Loucy (cell line): ENCODE measurements at regions not wholly inside any gene's neighbourhood (a gene's known extent, or its start where the extent isn't known, plus 50 kb on each side); places are given as distances from the start of the nearest gene placed in this dataset.
"Not testable (repeated sequence)": the region's sequence is repeated elsewhere in the genome, so short reads cannot be mapped to it uniquely, and the experiment has no call there.

Experiments
- H2AFZ ChIP-seq: fragments of 200-600 bp; sonication (generic); 2 replicates; pipeline ENCODE4 v1.6.0; 2016; ENCODE audit warnings: antibody characterized with exemption, mild to moderate bottlenecking, low read length, moderate library complexity
- H3F3A ChIP-seq: fragments of 200-600 bp; 2 replicates; pipeline ENCODE4 v1.6.0; 2016; ENCODE audit warnings: antibody characterized with exemption, low read depth, mild to moderate bottlenecking
- H3K27me3 ChIP-seq: fragments of 200-600 bp; sonication (generic); 2 replicates; pipeline ENCODE4 v1.6.1; 2014; ENCODE audit warnings: low read length, mild to moderate bottlenecking; ENCODE audit not compliant: insufficient read depth, poor library complexity, severe bottlenecking
- H3K36me3 ChIP-seq: fragments of 200-600 bp; sonication (generic); 2 replicates; pipeline ENCODE4 v1.6.1; 2016; ENCODE audit warnings: low read length; ENCODE audit not compliant: insufficient read depth
- H3K4me1 ChIP-seq: fragments of 200-600 bp; sonication (generic); 2 replicates; pipeline ENCODE4 v1.5.1; 2014; ENCODE audit warnings: low read length, mild to moderate bottlenecking; ENCODE audit not compliant: insufficient read depth, poor library complexity, severe bottlenecking
- H3K4me2 ChIP-seq: fragments of 200-600 bp; sonication (generic); 2 replicates; pipeline ENCODE4 v1.6.0; 2014; ENCODE audit warnings: antibody characterized with exemption, low read length, low read depth, mild to moderate bottlenecking; ENCODE audit not compliant: poor library complexity, severe bottlenecking
- H3K4me3 ChIP-seq: fragments of 200-600 bp; sonication (generic); 2 replicates; pipeline ENCODE4 v1.5.1; 2014; ENCODE audit warnings: low read length, mild to moderate bottlenecking, mixed read lengths; ENCODE audit not compliant: poor library complexity, severe bottlenecking
- H3K79me2 ChIP-seq: fragments of 200-600 bp; sonication (generic); 2 replicates; pipeline ENCODE4 v1.6.1; 2014; ENCODE audit warnings: low read length; ENCODE audit not compliant: insufficient read depth
- H3K9ac ChIP-seq: fragments of 200-600 bp; sonication (generic); 2 replicates; pipeline ENCODE4 v1.6.0; 2014; ENCODE audit warnings: mild to moderate bottlenecking, low read depth, low read length, moderate library complexity; ENCODE audit not compliant: poor library complexity, severe bottlenecking
- H3K9me2 ChIP-seq: fragments of 200-600 bp; sonication (generic); replicated peaks from 2 replicates; pipeline ENCODE4 v1.6.1; 2016; ENCODE audit warnings: low read depth, low read length, mixed read lengths
- H3K9me3 ChIP-seq: fragments of 200-600 bp; sonication (generic); 2 replicates; pipeline ENCODE4 v1.6.1; 2014; ENCODE audit warnings: mild to moderate bottlenecking, antibody characterized with exemption, low read length, low read depth; ENCODE audit not compliant: insufficient read depth
- H4K20me1 ChIP-seq: fragments of 200-600 bp; sonication (generic); 2 replicates; pipeline ENCODE4 v1.6.0; 2014; ENCODE audit warnings: antibody characterized with exemption, low read length, mild to moderate bottlenecking; ENCODE audit not compliant: insufficient read depth, poor library complexity, severe bottlenecking
- EZH2phosphoT487 ChIP-seq: fragments of 200-600 bp; IDR thresholded peaks from 2 replicates; pipeline ENCODE4 v1.6.1; 2018; ENCODE audit warnings: antibody characterized with exemption, mild to moderate bottlenecking, moderate library complexity, borderline replicate concordance
- TF ChIP-seq, protein P1 (sequence below): fragments of 200-600 bp; sonication (generic); conservative IDR thresholded peaks from 2 replicates; pipeline ENCODE4 v1.5.1; 2014; ENCODE audit warnings: mild to moderate bottlenecking, antibody characterized with exemption, low read length

DNA sequence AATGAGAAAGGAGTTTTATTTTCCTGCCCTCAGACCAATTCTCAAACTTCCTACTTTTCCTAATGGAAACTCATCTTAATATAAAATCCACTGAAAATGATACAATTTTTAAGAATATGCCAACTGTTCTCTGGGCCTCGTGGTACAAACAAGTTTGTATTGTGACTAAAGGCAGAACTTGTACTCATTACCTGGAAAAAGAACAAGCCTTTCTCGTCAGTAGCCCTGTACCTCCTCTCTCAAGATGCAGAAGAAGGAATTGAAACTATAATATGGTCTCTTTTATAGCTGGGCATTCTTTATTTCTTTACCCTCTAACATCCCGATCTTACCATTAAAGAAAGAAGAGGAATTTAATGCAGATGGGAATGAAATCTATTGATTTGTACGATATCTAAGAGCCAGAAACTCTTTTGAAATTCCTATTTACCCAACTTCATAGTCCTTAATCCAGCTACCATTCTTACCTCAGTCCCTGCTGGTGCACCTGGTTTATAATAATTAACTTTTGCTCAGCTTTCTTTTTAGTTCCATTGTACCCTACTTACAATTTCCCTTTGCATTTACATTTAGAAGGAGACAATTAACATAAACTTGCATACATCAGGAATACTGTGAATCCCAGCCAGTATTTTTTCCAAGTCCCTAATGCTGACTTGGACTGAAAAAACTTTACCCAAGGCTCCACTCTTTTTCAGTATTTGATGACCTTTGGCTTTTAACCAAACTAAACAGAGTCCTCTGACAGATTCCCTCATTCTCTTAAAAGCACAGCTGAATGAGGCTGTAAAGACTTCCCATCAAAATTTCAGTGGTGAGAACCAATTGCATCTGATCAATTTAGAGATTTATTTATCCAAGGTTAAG is 1162.4 kb downstream of the BRINP3 start:
- Histone ChIP-seq H3K4me2 (no peak overlapping the region), H3K9me3 (no peaks in the 10 kb centered on the region), H4K20me1 (no peaks in the 10 kb centered on the region), H3K9ac (no peak overlapping the region), H3K4me1 (no peaks in the 10 kb centered on the region), H3K79me2 (no peaks in the 10 kb centered on the region), H2AFZ (no peak overlapping the region), H3K4me3 (no peak overlapping the region), H3K36me3 (no peaks in the 10 kb centered on the region), H3K9me2 (no peaks in the 10 kb centered on the region), H3K27me3 (no peaks in the 10 kb centered on the region), H3F3A (no peaks in the 10 kb centered on the region)
- TF ChIP-seq, protein P1, sequence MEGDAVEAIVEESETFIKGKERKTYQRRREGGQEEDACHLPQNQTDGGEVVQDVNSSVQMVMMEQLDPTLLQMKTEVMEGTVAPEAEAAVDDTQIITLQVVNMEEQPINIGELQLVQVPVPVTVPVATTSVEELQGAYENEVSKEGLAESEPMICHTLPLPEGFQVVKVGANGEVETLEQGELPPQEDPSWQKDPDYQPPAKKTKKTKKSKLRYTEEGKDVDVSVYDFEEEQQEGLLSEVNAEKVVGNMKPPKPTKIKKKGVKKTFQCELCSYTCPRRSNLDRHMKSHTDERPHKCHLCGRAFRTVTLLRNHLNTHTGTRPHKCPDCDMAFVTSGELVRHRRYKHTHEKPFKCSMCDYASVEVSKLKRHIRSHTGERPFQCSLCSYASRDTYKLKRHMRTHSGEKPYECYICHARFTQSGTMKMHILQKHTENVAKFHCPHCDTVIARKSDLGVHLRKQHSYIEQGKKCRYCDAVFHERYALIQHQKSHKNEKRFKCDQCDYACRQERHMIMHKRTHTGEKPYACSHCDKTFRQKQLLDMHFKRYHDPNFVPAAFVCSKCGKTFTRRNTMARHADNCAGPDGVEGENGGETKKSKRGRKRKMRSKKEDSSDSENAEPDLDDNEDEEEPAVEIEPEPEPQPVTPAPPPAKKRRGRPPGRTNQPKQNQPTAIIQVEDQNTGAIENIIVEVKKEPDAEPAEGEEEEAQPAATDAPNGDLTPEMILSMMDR, result no peak
- no peak for TF ChIP-seq EZH2phosphoT487

DNA sequence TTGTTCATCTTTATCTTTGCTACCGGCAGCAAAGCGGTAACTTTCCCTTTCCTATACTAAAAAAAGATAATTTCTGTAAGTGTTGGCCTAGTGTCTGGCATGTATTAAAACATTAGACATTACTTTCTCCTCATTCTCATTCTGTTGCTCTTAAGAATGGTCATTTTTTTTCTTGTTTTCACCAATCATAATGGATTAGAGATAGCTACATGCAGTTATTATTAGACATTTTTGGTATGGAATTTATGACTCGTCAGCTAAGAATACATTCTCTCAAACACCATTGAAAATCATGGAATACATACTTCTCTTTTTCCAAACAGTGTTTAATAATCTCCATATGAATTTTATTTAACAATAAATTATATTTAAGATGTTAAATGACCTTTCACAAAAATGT is 1154.6 kb downstream of the BRINP3 start:
- no peaks in the 10 kb centered on the region for H3K9me2 ChIP-seq
- no peaks in the 10 kb centered on the region for H3F3A ChIP-seq
- no peak overlapping the region for H3K9ac ChIP-seq
- H2AFZ ChIP-seq, result no peak overlapping the region
- H3K27me3 ChIP-seq, result no peaks in the 10 kb centered on the region
- no peak overlapping the region for H3K4me2 ChIP-seq
- no peaks in the 10 kb centered on the region for H3K79me2 ChIP-seq
- H3K4me1 ChIP-seq, result no peaks in the 10 kb centered on the region
- H3K4me3 ChIP-seq, result no peak overlapping the region
- no peaks in the 10 kb centered on the region for H3K36me3 ChIP-seq
- TF ChIP-seq EZH2phosphoT487, result no peak
- TF ChIP-seq, protein P1, result no peak
- no peaks in the 10 kb centered on the region for H3K9me3 ChIP-seq
- H4K20me1 ChIP-seq, result no peaks in the 10 kb centered on the region

DNA sequence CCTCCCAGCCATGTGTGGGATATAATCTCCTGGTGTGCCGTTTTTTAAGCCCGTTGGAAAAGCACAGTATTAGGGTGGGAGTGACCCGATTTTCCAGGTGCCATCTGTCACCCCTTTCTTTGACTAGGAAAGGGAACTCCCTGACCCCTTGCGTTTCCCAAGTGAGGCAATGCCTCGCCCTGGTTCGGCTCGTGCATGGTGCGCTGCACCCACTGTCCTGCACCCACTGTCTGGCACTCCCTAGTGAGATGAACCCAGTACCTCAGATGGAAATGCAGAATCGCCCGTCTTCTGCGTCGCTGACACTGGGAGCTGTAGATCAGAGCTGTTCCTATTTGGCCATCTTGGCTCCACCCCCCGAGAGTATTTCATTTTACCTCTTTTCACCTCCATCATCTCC is 1146.6 kb downstream of the BRINP3 start:
- not testable (repeated sequence) for H4K20me1 ChIP-seq, H3K9me3 ChIP-seq, H3F3A ChIP-seq, H3K27me3 ChIP-seq, H3K9me2 ChIP-seq, H3K36me3 ChIP-seq, H2AFZ ChIP-seq, H3K4me3 ChIP-seq, H3K4me2 ChIP-seq, H3K4me1 ChIP-seq, H3K79me2 ChIP-seq, H3K9ac ChIP-seq
